ENCODE measurements at regions not wholly inside any gene's neighbourhood (a gene's known extent, or its start where the extent isn't known, plus 50 kb on each side); places are given as distances from the start of the nearest gene placed in this dataset.
"Not testable (repeated sequence)": the region's sequence is repeated elsewhere in the genome, so short reads cannot be mapped to it uniquely, and the experiment has no call there.

DNA sequence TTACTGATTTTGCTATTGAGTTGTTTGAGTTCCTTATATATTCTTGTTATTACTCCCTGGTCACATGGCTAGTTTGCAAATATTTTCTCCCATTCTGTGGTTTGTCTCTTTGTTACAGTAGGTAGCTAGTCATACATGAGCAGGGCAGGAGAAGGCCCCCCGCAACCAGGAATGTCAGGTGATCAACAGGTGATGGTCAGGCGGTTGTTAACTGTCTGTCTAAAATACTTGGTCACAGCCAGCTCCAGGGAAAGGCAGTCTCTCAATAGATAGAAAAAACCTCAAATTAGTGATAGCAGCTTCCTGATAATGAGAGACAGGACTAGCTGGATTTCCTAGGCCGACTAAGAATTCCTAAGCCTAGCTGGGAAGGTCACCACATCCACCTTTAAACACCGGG is 217.9 kb downstream of the RHOU start:
- H3K4me3 Mint-ChIP-seq (ENCODE audit: unreplicated experiment): no peak overlapping the region
- no peaks in the 10 kb centered on the region for H3K4me1 Mint-ChIP-seq (ENCODE audit: unreplicated experiment)
- no peaks in the 10 kb centered on the region for H3K9me3 Mint-ChIP-seq (ENCODE audit: unreplicated experiment)
- TF ChIP-seq, protein P1, sequence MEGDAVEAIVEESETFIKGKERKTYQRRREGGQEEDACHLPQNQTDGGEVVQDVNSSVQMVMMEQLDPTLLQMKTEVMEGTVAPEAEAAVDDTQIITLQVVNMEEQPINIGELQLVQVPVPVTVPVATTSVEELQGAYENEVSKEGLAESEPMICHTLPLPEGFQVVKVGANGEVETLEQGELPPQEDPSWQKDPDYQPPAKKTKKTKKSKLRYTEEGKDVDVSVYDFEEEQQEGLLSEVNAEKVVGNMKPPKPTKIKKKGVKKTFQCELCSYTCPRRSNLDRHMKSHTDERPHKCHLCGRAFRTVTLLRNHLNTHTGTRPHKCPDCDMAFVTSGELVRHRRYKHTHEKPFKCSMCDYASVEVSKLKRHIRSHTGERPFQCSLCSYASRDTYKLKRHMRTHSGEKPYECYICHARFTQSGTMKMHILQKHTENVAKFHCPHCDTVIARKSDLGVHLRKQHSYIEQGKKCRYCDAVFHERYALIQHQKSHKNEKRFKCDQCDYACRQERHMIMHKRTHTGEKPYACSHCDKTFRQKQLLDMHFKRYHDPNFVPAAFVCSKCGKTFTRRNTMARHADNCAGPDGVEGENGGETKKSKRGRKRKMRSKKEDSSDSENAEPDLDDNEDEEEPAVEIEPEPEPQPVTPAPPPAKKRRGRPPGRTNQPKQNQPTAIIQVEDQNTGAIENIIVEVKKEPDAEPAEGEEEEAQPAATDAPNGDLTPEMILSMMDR (IDR thresholded peaks at IDR 0.05; ENCODE audit: unreplicated experiment): no peak
- H3K36me3 Mint-ChIP-seq (ENCODE audit: low read depth, unreplicated experiment): no peaks in the 10 kb centered on the region
- no peak for DNase-seq (ENCODE audit: low spot score)
- H3K27ac Mint-ChIP-seq (ENCODE audit: unreplicated experiment): no peak overlapping the region
- no peaks in the 10 kb centered on the region for H3K27me3 Mint-ChIP-seq (ENCODE audit: unreplicated experiment)

GRCh38 chr1:228953808-228954207 is 218.5 kb downstream of the RHOU start:
- H3K36me3 Mint-ChIP-seq (ENCODE audit: low read depth, unreplicated experiment); H3K9me3 Mint-ChIP-seq (ENCODE audit: unreplicated experiment); H3K27ac Mint-ChIP-seq (ENCODE audit: unreplicated experiment); DNase-seq (ENCODE audit: low spot score); H3K4me3 Mint-ChIP-seq (ENCODE audit: unreplicated experiment); H3K27me3 Mint-ChIP-seq (ENCODE audit: unreplicated experiment); H3K4me1 Mint-ChIP-seq (ENCODE audit: unreplicated experiment): not testable (repeated sequence)

- H3K36me3 Mint-ChIP-seq (ENCODE audit: low read depth, unreplicated experiment): no peaks in the 10 kb centered on the region
- no peaks in the 10 kb centered on the region for H3K27me3 Mint-ChIP-seq (ENCODE audit: unreplicated experiment)
- DNase-seq (ENCODE audit: low spot score): no peak
- TF ChIP-seq, protein P1 (IDR thresholded peaks at IDR 0.05; ENCODE audit: unreplicated experiment): no peak
- peaks cover 2% of the 10 kb centered on the region for H3K4me1 Mint-ChIP-seq (ENCODE audit: unreplicated experiment)
- no peak overlapping the region for H3K4me3 Mint-ChIP-seq (ENCODE audit: unreplicated experiment)
- no peak overlapping the region for H3K27ac Mint-ChIP-seq (ENCODE audit: unreplicated experiment)
- no peaks in the 10 kb centered on the region for H3K9me3 Mint-ChIP-seq (ENCODE audit: unreplicated experiment)
Measured at GRCh38 chr1:228955691-228956090, 220.4 kb downstream of the RHOU start.

DNA sequence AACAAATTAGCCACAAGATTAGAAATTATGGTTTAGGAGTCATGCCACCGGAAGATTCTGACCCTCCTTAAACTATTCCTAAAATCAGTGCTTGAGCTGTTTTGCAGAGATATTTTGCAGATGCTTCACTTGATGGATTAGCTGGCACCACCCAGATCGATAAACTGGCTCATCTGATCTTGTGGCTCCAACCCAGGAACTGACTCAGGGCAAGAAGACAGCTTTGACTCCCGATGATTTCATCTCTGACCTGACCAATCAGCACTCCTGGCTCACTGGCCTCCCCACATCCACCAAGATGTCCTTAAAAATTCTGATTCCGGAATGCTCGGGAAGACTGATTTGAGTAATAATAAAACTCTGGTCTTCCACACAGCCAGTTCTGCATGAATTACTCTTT is 221.6 kb downstream of the RHOU start:
- peaks cover 2% of the 10 kb centered on the region for H3K27me3 Mint-ChIP-seq (ENCODE audit: unreplicated experiment)
- H3K4me1 Mint-ChIP-seq (ENCODE audit: unreplicated experiment): peaks cover 2% of the 10 kb centered on the region
- no peak for DNase-seq (ENCODE audit: low spot score)
- no peaks in the 10 kb centered on the region for H3K9me3 Mint-ChIP-seq (ENCODE audit: unreplicated experiment)
- TF ChIP-seq, protein P1 (IDR thresholded peaks at IDR 0.05; ENCODE audit: unreplicated experiment): no peak
- H3K36me3 Mint-ChIP-seq (ENCODE audit: low read depth, unreplicated experiment): no peaks in the 10 kb centered on the region
- H3K4me3 Mint-ChIP-seq (ENCODE audit: unreplicated experiment): no peak overlapping the region
- no peak overlapping the region for H3K27ac Mint-ChIP-seq (ENCODE audit: unreplicated experiment)

DNA sequence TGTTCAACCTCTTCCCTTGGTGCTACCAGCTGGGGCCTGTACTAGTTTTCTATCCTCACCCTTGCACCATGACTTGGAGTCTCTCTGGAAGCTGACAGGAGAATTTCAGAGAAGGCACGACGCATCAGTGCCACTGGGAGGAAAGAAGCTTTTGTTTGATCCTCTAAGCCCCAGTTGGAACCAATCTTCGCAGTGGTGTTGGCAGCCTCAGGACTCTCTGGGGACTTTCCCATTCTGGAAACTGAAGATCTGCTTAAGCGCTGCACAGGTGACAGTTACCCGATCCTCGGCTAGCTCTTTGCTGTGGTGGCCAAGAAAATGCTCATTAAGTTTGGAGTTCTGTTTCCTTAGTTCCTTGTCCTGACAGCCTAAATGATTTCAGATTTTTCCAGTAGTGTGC is 222.3 kb downstream of the RHOU start:
- H3K27ac Mint-ChIP-seq (ENCODE audit: unreplicated experiment): no peak overlapping the region
- H3K9me3 Mint-ChIP-seq (ENCODE audit: unreplicated experiment): no peaks in the 10 kb centered on the region
- DNase-seq (ENCODE audit: low spot score): no peak
- TF ChIP-seq, protein P1 (IDR thresholded peaks at IDR 0.05; ENCODE audit: unreplicated experiment): no peak
- H3K4me3 Mint-ChIP-seq (ENCODE audit: unreplicated experiment): no peak overlapping the region
- no peaks in the 10 kb centered on the region for H3K36me3 Mint-ChIP-seq (ENCODE audit: low read depth, unreplicated experiment)
- H3K27me3 Mint-ChIP-seq (ENCODE audit: unreplicated experiment): peaks cover 2% of the 10 kb centered on the region
- H3K4me1 Mint-ChIP-seq (ENCODE audit: unreplicated experiment): peaks cover 2% of the 10 kb centered on the region

- Mint-ChIP-seq H3K27ac (ENCODE audit: unreplicated experiment) (no peak overlapping the region), H3K4me1 (ENCODE audit: unreplicated experiment) (peaks cover 2% of the 10 kb centered on the region)
Measured at GRCh38 chr1:228958121-228958520, 222.8 kb downstream of the RHOU start.

More at GRCh38 chr1:228958121-228958520, 222.8 kb downstream of the RHOU start:
- TF ChIP-seq, protein P1 (IDR thresholded peaks at IDR 0.05; ENCODE audit: unreplicated experiment): no peak
- Mint-ChIP-seq H3K27me3 (ENCODE audit: unreplicated experiment) (peaks cover 2% of the 10 kb centered on the region), H3K9me3 (ENCODE audit: unreplicated experiment) (no peaks in the 10 kb centered on the region), H3K4me3 (ENCODE audit: unreplicated experiment) (no peak overlapping the region), H3K36me3 (ENCODE audit: low read depth, unreplicated experiment) (no peaks in the 10 kb centered on the region)
- DNase-seq (ENCODE audit: low spot score): no peak

Measured in endothelial cell (in vitro differentiated cells).